ENCODE measurements at regions not wholly inside any gene's neighbourhood (a gene's known extent, or its start where the extent isn't known, plus 50 kb on each side); places are given as distances from the start of the nearest gene placed in this dataset.

GRCh38 chr7:42617071-42617765, 294.7 kb downstream of the C7orf25 start:
- Histone ChIP-seq H3K9ac (replicated peaks; ENCODE audit: extremely low read depth, insufficient read depth, low read length) (no peak overlapping the region), H3K4me3 (replicated peaks in 1 of 3; ENCODE audit: insufficient read depth in 1 of 3, low read depth in 1 of 3, low read length in 3 of 3) (no peak overlapping the region), H3K4me2 (ENCODE audit: insufficient read depth, low read length) (no peak overlapping the region), H3K79me2 (ENCODE audit: control insufficient read depth, insufficient read depth, low read length) (no peaks in the 10 kb centered on the region), H3K4me1 (ENCODE audit: control insufficient read depth, extremely low read depth, insufficient read depth, low read length) (no peaks in the 10 kb centered on the region), H3K36me3 (ENCODE audit: control insufficient read depth in 2 of 2, extremely low read depth in 1 of 2, insufficient read depth in 2 of 2, low read length in 2 of 2) (no peaks in the 10 kb centered on the region), H3K27ac (ENCODE audit: insufficient read depth, low read depth, low read length) (no peak overlapping the region), H4K20me1 (replicated peaks; ENCODE audit: control insufficient read depth, extremely low read depth, insufficient read depth, low read length) (no peaks in the 10 kb centered on the region), H3K27me3 (ENCODE audit: control insufficient read depth in 2 of 2, insufficient read depth in 2 of 2, low read length in 2 of 2) (no peaks in the 10 kb centered on the region), H3K9me3 (replicated peaks; ENCODE audit: control insufficient read depth, insufficient read depth, low read length) (no peaks in the 10 kb centered on the region), H2AFZ (ENCODE audit: low read depth, low read length) (no peak overlapping the region), H3K9me1 (replicated peaks; ENCODE audit: control insufficient read depth, extremely low read depth, insufficient read depth, low read length) (no peaks in the 10 kb centered on the region)
- dilution Hi-C loops (cut with MboI; ENCODE audit: extremely low pct_ligation_motif_present, low sequenced_read_pairs) (no loop called here), intact Hi-C loops (cut with micrococcal nuclease) (no loop called here)
- ChIA-PET POLR2A (no interaction called here), CTCF (no interaction called here)
- DNase-seq (ENCODE audit: low read depth, low spot score): no peak
- TF ChIP-seq POLR2A (IDR thresholded peaks at IDR 0.05; ENCODE audit: low read depth, low read length) (no peak), EZH2 (IDR thresholded peaks at IDR 0.05; ENCODE audit: borderline replicate concordance, low read depth, low read length, severe bottlenecking) (no peak), MYC (IDR thresholded peaks at IDR 0.05; ENCODE audit: low read depth, low read length) (no peak), MAX (IDR thresholded peaks at IDR 0.05; ENCODE audit: insufficient read depth, insufficient read length) (no peak), JUN (IDR thresholded peaks at IDR 0.05; ENCODE audit: borderline replicate concordance, insufficient read depth, insufficient read length, low read depth) (no peak), POLR2AphosphoS5 (IDR thresholded peaks at IDR 0.05; ENCODE audit: insufficient read depth, low read depth, low read length) (no peak), FOS (IDR thresholded peaks at IDR 0.05; ENCODE audit: borderline replicate concordance, insufficient read depth, low read length) (no peak), CTCF (IDR thresholded peaks at IDR 0.05; ENCODE audit: extremely low read depth in 1 of 2, insufficient read depth in 1 of 2, low read depth in 1 of 2, low read length in 2 of 2) (no peak), GATA2 (IDR thresholded peaks at IDR 0.05; ENCODE audit: insufficient read depth, insufficient read length, low read depth, low read length) (no peak)
- FAIRE-seq: no peak
- no TSS peak for BruUV-seq (replicated peaks)
